Cardiac muscle cell (in vitro differentiated cells and primary cell): ENCODE measurements at regions not wholly inside any gene's neighbourhood (a gene's known extent, or its start where the extent isn't known, plus 50 kb on each side); places are given as distances from the start of the nearest gene placed in this dataset.
A peak's percentile ranks its signal among the peaks of the same experiment; 100 is the strongest.

Source experiments
- DNase-seq, 2 donors: peaks; one replicate each; pipeline versions ENCODE4 v3.0.0 to v3.0.0-alpha.2; 2010 to 2017; ENCODE audit warnings: low read depth in 1 of 2, low spot score in 1 of 2
- H3K27ac ChIP-seq: fragments of 200-600 bp; sonication (generic); 2 replicates; pipeline ENCODE4 v1.5.1; 2016
- H3K27me3 ChIP-seq: fragments of 200-600 bp; sonication (generic); 2 replicates; pipeline ENCODE4 v1.6.0; 2016; ENCODE audit warnings: control low read depth
- H3K36me3 ChIP-seq: fragments of 200-600 bp; sonication (generic); 2 replicates; pipeline ENCODE4 v1.5.1; 2016; ENCODE audit warnings: control low read depth
- H3K4me1 ChIP-seq: fragments of 200-600 bp; sonication (generic); 2 replicates; pipeline ENCODE4 v1.8.1; 2017; ENCODE audit warnings: low read depth, mild to moderate bottlenecking, mixed run types
- H3K4me3 ChIP-seq: fragments of 200-600 bp; sonication (generic); 2 replicates; pipeline ENCODE4 v1.5.1; 2016; ENCODE audit warnings: mild to moderate bottlenecking
- H3K9me3 ChIP-seq: fragments of 200-600 bp; sonication (generic); 2 replicates; pipeline ENCODE4 v1.5.1; 2017; ENCODE audit warnings: low read depth, mild to moderate bottlenecking, control low read depth
- CTCF ChIP-seq: IDR thresholded peaks from 2 replicates; pipeline ENCODE4 v1.5.1; 2012; ENCODE audit warnings: low read depth, mild to moderate bottlenecking, low read length

GRCh38 chr12:16118586-16118985 lies 158.9 kb downstream of the SLC15A5 start:
- Histone ChIP-seq H3K9me3 (no peaks in the 10 kb centered on the region), H3K36me3 (no peaks in the 10 kb centered on the region), H3K27ac (no peak overlapping the region), H3K4me3 (no peak overlapping the region), H3K27me3 (no peaks in the 10 kb centered on the region), H3K4me1 (peaks cover 14% of the 10 kb centered on the region)
- no peak for TF ChIP-seq CTCF
- DNase-seq: peak in 1 of 2 donors; percentile 28

GRCh38 chr12:16112612-16113560 lies 164.6 kb downstream of the SLC15A5 start:
- peak; percentile 22 to 61 for DNase-seq
- TF ChIP-seq CTCF: no peak
- no peaks in the 10 kb centered on the region for H3K9me3 ChIP-seq
- no peaks in the 10 kb centered on the region for H3K36me3 ChIP-seq
- no peak overlapping the region for H3K27ac ChIP-seq
- no peak overlapping the region for H3K4me3 ChIP-seq
- no peaks in the 10 kb centered on the region for H3K27me3 ChIP-seq
- peaks cover 7% of the 10 kb centered on the region for H3K4me1 ChIP-seq

GRCh38 chr12:16112130-16112529 lies 165.4 kb downstream of the SLC15A5 start:
- H3K27ac ChIP-seq: no peak overlapping the region
- H3K27me3 ChIP-seq: no peaks in the 10 kb centered on the region
- DNase-seq: no peak
- H3K4me1 ChIP-seq: peaks cover 7% of the 10 kb centered on the region
- no peaks in the 10 kb centered on the region for H3K9me3 ChIP-seq
- H3K4me3 ChIP-seq: no peak overlapping the region
- TF ChIP-seq CTCF: no peak
- no peaks in the 10 kb centered on the region for H3K36me3 ChIP-seq

GRCh38 chr12:16110596-16110995 lies 166.9 kb downstream of the SLC15A5 start:
- H3K36me3 ChIP-seq: no peaks in the 10 kb centered on the region
- TF ChIP-seq CTCF: no peak
- H3K9me3 ChIP-seq: no peaks in the 10 kb centered on the region
- H3K27ac ChIP-seq: no peak overlapping the region
- no peak overlapping the region for H3K4me3 ChIP-seq
- no peak for DNase-seq
- H3K27me3 ChIP-seq: no peaks in the 10 kb centered on the region
- H3K4me1 ChIP-seq: peaks cover 7% of the 10 kb centered on the region

- no peaks in the 10 kb centered on the region for H3K9me3 ChIP-seq
- no peak for TF ChIP-seq CTCF
- no peak for DNase-seq
- H3K36me3 ChIP-seq: no peaks in the 10 kb centered on the region
- no peaks in the 10 kb centered on the region for H3K27me3 ChIP-seq
- no peaks in the 10 kb centered on the region for H3K4me1 ChIP-seq
- H3K4me3 ChIP-seq: no peak overlapping the region
- no peak overlapping the region for H3K27ac ChIP-seq
Observed at GRCh38 chr12:16103851-16104250, 173.6 kb downstream of the SLC15A5 start.
